Skeletal muscle cell (primary cell): ENCODE measurements at regions not wholly inside any gene's neighbourhood (a gene's known extent, or its start where the extent isn't known, plus 50 kb on each side); places are given as distances from the start of the nearest gene placed in this dataset.

Experiments used
- DNase-seq: peaks from one replicate; pipeline ENCODE4 v3.0.0-alpha.2; 2010; ENCODE audit warnings: low read depth
- H3K4me3 ChIP-seq: 2 replicates; pipeline ENCODE4 v1.5.1; 2011; ENCODE audit warnings: low read depth, mild to moderate bottlenecking, control low read depth, low read length, moderate library complexity

GRCh38 chr16:9580025-9580424, 488.6 kb downstream of the HAPSTR1 start:
- no peak for DNase-seq
- no peak overlapping the region for H3K4me3 ChIP-seq

- no peak overlapping the region for H3K4me3 ChIP-seq
- no peak for DNase-seq
Measured at GRCh38 chr16:9593440-9593839, 502.0 kb downstream of the HAPSTR1 start.

- DNase-seq, result no peak
- H3K4me3 ChIP-seq, result no peak overlapping the region
Measured at GRCh38 chr16:9594047-9594446, 502.6 kb downstream of the HAPSTR1 start.

- no peak overlapping the region for H3K4me3 ChIP-seq
- no peak for DNase-seq
Measured at GRCh38 chr16:9594946-9595345, 503.5 kb downstream of the HAPSTR1 start.

GRCh38 chr16:9595393-9595792, 503.9 kb downstream of the HAPSTR1 start:
- H3K4me3 ChIP-seq, result no peak overlapping the region
- no peak for DNase-seq

GRCh38 chr16:9596788-9597187, 505.3 kb downstream of the HAPSTR1 start:
- DNase-seq, result no peak
- H3K4me3 ChIP-seq, result no peak overlapping the region

GRCh38 chr16:9597967-9598730, 506.7 kb downstream of the HAPSTR1 start:
- H3K4me3 ChIP-seq, result no peak overlapping the region
- DNase-seq, result no peak

- no peak for DNase-seq
- H3K4me3 ChIP-seq, result no peak overlapping the region
Measured at GRCh38 chr16:9598731-9599083, 507.3 kb downstream of the HAPSTR1 start.

GRCh38 chr16:9599415-9600120, 508.1 kb downstream of the HAPSTR1 start:
- no peak overlapping the region for H3K4me3 ChIP-seq

GRCh38 chr16:9602189-9602588, 510.7 kb downstream of the HAPSTR1 start:
- H3K4me3 ChIP-seq, result no peak overlapping the region
- DNase-seq, result no peak

More at GRCh38 chr16:9599415-9600120, 508.1 kb downstream of the HAPSTR1 start:
- DNase-seq, result no peak

- DNase-seq, result no peak
- H3K4me3 ChIP-seq, result no peak overlapping the region
Measured at GRCh38 chr16:9603316-9603715, 511.9 kb downstream of the HAPSTR1 start.

GRCh38 chr16:9607515-9608230, 516.2 kb downstream of the HAPSTR1 start:
- H3K4me3 ChIP-seq, result no peak overlapping the region
- DNase-seq, result no peak

GRCh38 chr16:9610727-9611126, 519.3 kb downstream of the HAPSTR1 start:
- DNase-seq, result no peak
- H3K4me3 ChIP-seq, result no peak overlapping the region

- DNase-seq, result no peak
- no peak overlapping the region for H3K4me3 ChIP-seq
Measured at GRCh38 chr16:9612267-9612666, 520.8 kb downstream of the HAPSTR1 start.

GRCh38 chr16:9614389-9614788, 522.9 kb downstream of the HAPSTR1 start:
- no peak for DNase-seq
- no peak overlapping the region for H3K4me3 ChIP-seq

GRCh38 chr16:9622268-9622667, 530.8 kb downstream of the HAPSTR1 start:
- no peak overlapping the region for H3K4me3 ChIP-seq
- no peak for DNase-seq

- no peak for DNase-seq
- no peak overlapping the region for H3K4me3 ChIP-seq
Measured at GRCh38 chr16:9625122-9625521, 533.7 kb downstream of the HAPSTR1 start.

- DNase-seq, result no peak
- no peak overlapping the region for H3K4me3 ChIP-seq
Measured at GRCh38 chr16:9627427-9627826, 536.0 kb downstream of the HAPSTR1 start.

GRCh38 chr16:9630119-9630518, 538.7 kb downstream of the HAPSTR1 start:
- DNase-seq, result no peak
- no peak overlapping the region for H3K4me3 ChIP-seq

GRCh38 chr16:9630985-9631384, 539.5 kb downstream of the HAPSTR1 start:
- no peak overlapping the region for H3K4me3 ChIP-seq
- no peak for DNase-seq
